Activated T-helper 2 cell treated with anti-CD3 and anti-CD28 coated beads, Interferon-gamma antibody, Interleukin-2, Interleukin-4, amounts not matched to agents 10 μg/mL and 5 μg/mL and 100 μg/mL, durations not matched to agents 14 hours and 24 hours and 36 hours (primary cell): ENCODE measurements at regions not wholly inside any gene's neighbourhood (a gene's known extent, or its start where the extent isn't known, plus 50 kb on each side); places are given as distances from the start of the nearest gene placed in this dataset.
"Not testable (repeated sequence)": the region's sequence is repeated elsewhere in the genome, so short reads cannot be mapped to it uniquely, and the experiment has no call there.

Experiments
- DNase-seq: peaks from one replicate; pipeline ENCODE4 v3.0.0; 2021; ENCODE audit warnings: low spot score
- H3K27ac Mint-ChIP-seq: one replicate; pipeline ENCODE4 v1.8.0; 2021; ENCODE audit warnings: mixed read lengths
- H3K27me3 Mint-ChIP-seq: one replicate; pipeline ENCODE4 v1.8.0; 2021; ENCODE audit warnings: low read depth, mixed read lengths
- H3K36me3 Mint-ChIP-seq: one replicate; pipeline ENCODE4 v1.8.0; 2021; ENCODE audit warnings: low read depth, mixed read lengths
- H3K4me1 Mint-ChIP-seq: one replicate; pipeline ENCODE4 v1.8.0; 2021; ENCODE audit warnings: low read depth, mixed read lengths
- H3K4me3 Mint-ChIP-seq: one replicate; pipeline ENCODE4 v1.8.0; 2021; ENCODE audit warnings: low read depth, mild to moderate bottlenecking, moderate library complexity, mixed read lengths
- H3K9me3 Mint-ChIP-seq: one replicate; pipeline ENCODE4 v1.8.0; 2021; ENCODE audit warnings: mixed read lengths
- intact Hi-C: fragments of 100-400 bp; cut with micrococcal nuclease; formaldehyde crosslinking; loops from one replicate; pipeline ENCODE4 v1.15.1; 2023

DNA sequence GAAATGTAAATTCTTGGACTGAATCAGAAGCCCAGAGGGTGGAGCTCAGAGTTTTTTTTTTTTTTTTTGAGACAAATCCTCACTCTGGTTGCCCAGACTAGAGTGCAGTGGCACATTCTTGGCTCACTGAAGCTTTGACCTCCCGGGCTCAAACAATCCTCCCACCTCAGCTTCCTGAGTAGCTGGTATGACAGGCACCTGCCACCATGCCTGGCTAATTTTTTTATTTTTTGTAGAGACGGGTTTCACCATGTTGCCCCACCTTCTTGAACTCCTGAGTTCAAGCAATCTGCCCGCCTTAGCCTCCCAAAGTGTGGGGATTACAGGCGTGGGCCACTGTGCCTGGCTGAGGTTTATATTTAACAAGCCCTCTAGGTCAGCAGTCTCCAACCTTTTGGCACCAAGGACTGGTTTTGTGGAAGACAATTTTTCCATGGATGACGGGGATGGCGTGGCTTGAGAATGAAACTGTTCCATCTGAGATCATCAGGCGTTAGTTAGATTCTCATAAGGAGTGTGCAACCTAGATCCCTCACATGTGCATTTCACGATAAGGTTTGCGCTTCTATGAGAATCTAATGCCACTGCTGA, 76.7 kb downstream of the FHIP1A start:
- H3K4me3 Mint-ChIP-seq: no peak overlapping the region
- no peaks in the 10 kb centered on the region for H3K4me1 Mint-ChIP-seq

DNA sequence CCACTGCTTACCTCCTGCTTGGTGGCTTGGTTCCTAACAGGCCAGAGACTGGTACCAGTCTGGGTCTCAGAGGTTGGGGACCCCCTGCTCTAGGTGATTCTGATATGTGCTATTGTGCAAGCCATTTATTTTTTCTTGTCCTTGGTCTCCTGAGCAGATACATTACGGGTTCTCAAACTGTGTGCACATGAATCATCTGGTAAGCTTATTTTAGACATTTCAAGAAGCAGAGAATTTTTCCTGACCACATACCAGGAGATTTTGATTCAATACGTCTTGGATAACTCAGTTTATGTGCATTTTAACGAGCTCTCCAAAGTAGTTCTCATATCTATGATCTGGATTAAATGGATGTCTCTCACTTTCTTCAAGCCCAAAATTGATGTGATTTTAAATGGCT, 77.2 kb downstream of the FHIP1A start:
- intact Hi-C loops: no loop called here
- Mint-ChIP-seq H3K4me1 (no peaks in the 10 kb centered on the region), H3K27ac (no peak overlapping the region)

More for the DNA sequence above, 76.7 kb downstream of the FHIP1A start:
- H3K9me3 Mint-ChIP-seq: no peaks in the 10 kb centered on the region
- no peak for DNase-seq
- H3K27ac Mint-ChIP-seq: no peak overlapping the region
- intact Hi-C loops: no loop called here
- no peaks in the 10 kb centered on the region for H3K36me3 Mint-ChIP-seq
- H3K27me3 Mint-ChIP-seq: peaks cover under 1% of the 10 kb centered on the region

GRCh38 chr4:151488968-151489367, 80.0 kb downstream of the FHIP1A start:
- intact Hi-C loops: no loop called here
- DNase-seq: no peak
- no peak overlapping the region for H3K4me3 Mint-ChIP-seq
- H3K9me3 Mint-ChIP-seq: no peaks in the 10 kb centered on the region
- no peaks in the 10 kb centered on the region for H3K4me1 Mint-ChIP-seq
- no peaks in the 10 kb centered on the region for H3K27me3 Mint-ChIP-seq
- H3K36me3 Mint-ChIP-seq: no peaks in the 10 kb centered on the region
- H3K27ac Mint-ChIP-seq: no peak overlapping the region

More for the DNA sequence above, 77.2 kb downstream of the FHIP1A start:
- no peaks in the 10 kb centered on the region for H3K36me3 Mint-ChIP-seq
- H3K27me3 Mint-ChIP-seq: no peaks in the 10 kb centered on the region
- H3K9me3 Mint-ChIP-seq: no peaks in the 10 kb centered on the region
- no peak for DNase-seq
- H3K4me3 Mint-ChIP-seq: no peak overlapping the region

GRCh38 chr4:151489462-151490203, 80.7 kb downstream of the FHIP1A start:
- Mint-ChIP-seq H3K4me1 (no peaks in the 10 kb centered on the region), H3K27ac (no peak overlapping the region), H3K4me3 (no peak overlapping the region), H3K27me3 (no peaks in the 10 kb centered on the region), H3K36me3 (no peaks in the 10 kb centered on the region), H3K9me3 (no peaks in the 10 kb centered on the region)
- intact Hi-C loops: no loop called here
- no peak for DNase-seq

DNA sequence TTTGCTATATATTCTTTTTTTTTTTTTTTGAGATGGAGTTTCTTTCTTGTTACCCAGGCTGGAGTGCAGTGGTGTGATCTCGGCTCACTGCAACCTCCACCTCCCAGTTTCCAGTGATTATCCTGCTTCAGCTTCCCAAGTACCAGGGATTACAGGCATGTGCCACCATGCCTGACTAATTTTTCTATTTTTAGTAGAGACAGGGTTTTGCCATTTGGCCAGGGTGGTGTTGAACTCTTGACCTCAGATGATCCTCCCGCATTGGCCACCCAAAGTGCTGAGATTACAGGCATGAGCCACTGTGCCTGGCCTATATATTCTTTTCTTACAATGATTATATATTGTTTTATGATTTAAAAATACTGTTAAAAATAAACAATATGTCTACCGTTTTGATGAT, 86.6 kb downstream of the FHIP1A start:
- DNase-seq, H3K36me3 Mint-ChIP-seq, H3K4me1 Mint-ChIP-seq, intact Hi-C loops, H3K4me3 Mint-ChIP-seq, H3K27me3 Mint-ChIP-seq, H3K27ac Mint-ChIP-seq, H3K9me3 Mint-ChIP-seq: not testable (repeated sequence)

- intact Hi-C loops, H3K9me3 Mint-ChIP-seq, H3K36me3 Mint-ChIP-seq, H3K27me3 Mint-ChIP-seq, H3K27ac Mint-ChIP-seq, H3K4me1 Mint-ChIP-seq, H3K4me3 Mint-ChIP-seq, DNase-seq: not testable (repeated sequence)
These were observed 102.6 kb downstream of the FHIP1A start for GRCh38 chr4:151511548-151511947.

- no peak overlapping the region for H3K27ac Mint-ChIP-seq
- H3K9me3 Mint-ChIP-seq: no peaks in the 10 kb centered on the region
- intact Hi-C loops: no loop called here
- H3K4me1 Mint-ChIP-seq: no peaks in the 10 kb centered on the region
- no peaks in the 10 kb centered on the region for H3K36me3 Mint-ChIP-seq
- no peak overlapping the region for H3K4me3 Mint-ChIP-seq
- peaks cover 7% of the 10 kb centered on the region for H3K27me3 Mint-ChIP-seq
- DNase-seq: no peak
These were observed 108.9 kb downstream of the FHIP1A start for GRCh38 chr4:151517896-151518295.

DNA sequence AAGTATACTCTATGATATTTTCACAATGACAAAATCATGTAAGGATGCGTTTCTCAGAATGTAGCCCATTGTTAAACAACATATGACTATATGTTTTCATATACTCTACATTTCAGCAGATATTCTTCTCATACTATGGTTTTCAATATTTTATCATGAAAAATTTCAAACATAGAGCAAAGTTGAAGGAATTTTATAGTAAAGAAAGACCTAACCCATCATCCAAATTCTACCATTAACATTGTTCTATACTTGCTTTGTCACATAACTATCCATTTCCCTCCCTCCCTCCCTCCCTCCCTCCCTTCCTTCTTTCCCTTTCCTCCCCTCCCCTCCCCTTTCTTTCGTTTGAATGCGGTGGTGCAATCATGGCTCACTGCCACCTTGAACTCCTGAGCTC, 109.4 kb downstream of the FHIP1A start:
- Mint-ChIP-seq H3K4me1 (no peaks in the 10 kb centered on the region), H3K36me3 (no peaks in the 10 kb centered on the region), H3K4me3 (no peak overlapping the region), H3K27me3 (peaks cover 7% of the 10 kb centered on the region), H3K9me3 (no peaks in the 10 kb centered on the region), H3K27ac (no peak overlapping the region)
- intact Hi-C loops: no loop called here
- DNase-seq: no peak

DNA sequence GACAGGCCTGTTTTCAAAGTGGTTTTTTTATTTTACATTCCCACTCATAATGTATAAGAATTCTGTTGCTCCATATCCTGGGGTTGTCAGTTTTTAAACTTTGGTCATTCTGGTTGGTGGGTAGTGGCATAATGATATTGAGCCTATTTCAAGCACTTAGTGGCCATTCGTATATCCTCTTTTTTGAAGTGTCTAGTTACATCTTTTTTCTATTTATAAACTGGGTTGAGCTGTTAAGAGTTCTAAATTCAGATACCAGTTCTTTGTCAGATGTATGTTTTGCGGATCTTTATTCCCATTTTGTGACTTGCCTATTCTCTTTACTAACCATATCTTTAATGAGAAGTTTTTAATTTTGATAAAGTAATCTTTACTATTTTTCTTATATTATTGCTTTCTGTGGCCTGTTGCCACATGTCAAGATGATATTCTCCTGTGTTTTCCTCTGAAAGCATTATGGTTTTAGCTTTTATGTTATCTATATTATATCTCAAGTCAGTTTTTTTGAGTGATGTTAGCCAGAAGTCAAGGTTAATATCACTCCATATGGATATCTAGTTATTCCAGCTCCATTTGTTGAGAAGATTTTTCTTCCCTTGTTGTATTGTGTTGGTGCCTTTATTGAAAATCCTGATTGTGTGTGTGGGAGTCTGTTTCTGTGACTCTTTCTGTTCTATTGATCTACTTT, 110.9 kb downstream of the FHIP1A start:
- no peak overlapping the region for H3K27ac Mint-ChIP-seq
- no peak for DNase-seq
- intact Hi-C loops: no loop called here
- H3K9me3 Mint-ChIP-seq: no peaks in the 10 kb centered on the region
- peaks cover 7% of the 10 kb centered on the region for H3K27me3 Mint-ChIP-seq
- H3K36me3 Mint-ChIP-seq: no peaks in the 10 kb centered on the region
- no peak overlapping the region for H3K4me3 Mint-ChIP-seq
- no peaks in the 10 kb centered on the region for H3K4me1 Mint-ChIP-seq

DNA sequence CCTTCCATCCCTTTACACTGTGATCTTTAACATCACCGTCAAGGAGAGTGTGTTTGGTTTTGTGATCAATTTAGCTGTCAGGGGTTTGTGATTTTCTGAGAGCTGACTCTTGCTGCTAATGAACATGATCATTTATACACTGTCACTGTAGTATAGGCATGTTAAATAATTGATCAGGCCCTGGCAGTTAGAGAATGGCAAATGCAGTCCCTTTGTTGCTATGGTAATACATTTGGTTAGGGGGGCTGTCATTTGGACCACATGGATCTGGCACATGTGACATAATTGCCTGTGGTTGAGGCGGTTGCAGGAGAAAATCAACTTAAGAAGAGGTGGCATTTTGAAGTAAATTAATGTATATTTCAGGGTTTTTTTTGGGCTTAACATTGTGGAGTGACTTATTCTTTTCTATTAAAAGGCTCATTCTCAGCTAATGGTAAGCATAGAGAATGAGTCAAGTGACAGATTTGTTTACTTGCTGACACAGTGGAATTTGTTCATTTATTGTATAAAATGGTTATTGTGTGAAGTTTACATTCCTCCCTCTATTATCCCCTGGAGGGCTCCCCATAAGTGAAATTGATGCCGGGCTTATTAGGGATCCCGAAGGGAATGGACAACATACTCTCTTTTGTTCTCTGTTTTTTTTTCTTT, 114.0 kb downstream of the FHIP1A start:
- intact Hi-C loops: no loop called here
- H3K36me3 Mint-ChIP-seq: no peaks in the 10 kb centered on the region
- H3K4me1 Mint-ChIP-seq: no peaks in the 10 kb centered on the region
- H3K27ac Mint-ChIP-seq: no peak overlapping the region
- no peak for DNase-seq
- peaks cover 7% of the 10 kb centered on the region for H3K27me3 Mint-ChIP-seq
- no peak overlapping the region for H3K4me3 Mint-ChIP-seq
- H3K9me3 Mint-ChIP-seq: no peaks in the 10 kb centered on the region

GRCh38 chr4:151524610-151525009, 115.6 kb downstream of the FHIP1A start:
- no peak for DNase-seq
- Mint-ChIP-seq H3K9me3 (no peaks in the 10 kb centered on the region), H3K27ac (no peak overlapping the region), H3K4me3 (no peak overlapping the region), H3K36me3 (no peaks in the 10 kb centered on the region), H3K4me1 (no peaks in the 10 kb centered on the region), H3K27me3 (peaks cover 7% of the 10 kb centered on the region)
- intact Hi-C loops: no loop called here

DNA sequence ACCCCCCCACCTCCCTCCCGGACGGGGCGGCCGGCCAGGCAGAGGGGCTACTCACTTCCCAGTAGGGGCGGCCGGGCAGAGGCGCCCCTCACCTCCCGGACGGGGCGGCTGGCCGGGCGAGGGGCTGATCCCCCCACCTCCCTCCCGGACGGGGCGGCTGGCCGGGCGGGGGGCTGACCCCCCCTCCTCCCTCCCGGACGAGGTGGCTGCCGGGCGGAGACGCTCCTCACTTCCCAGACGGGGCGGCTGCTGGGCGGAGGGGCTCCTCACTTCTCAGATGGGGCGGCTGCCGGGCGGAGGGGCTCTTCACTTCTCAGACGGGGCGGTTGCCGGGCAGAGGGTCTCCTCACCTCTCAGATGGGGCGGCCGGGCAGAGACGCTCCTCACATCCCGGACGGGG, 117.5 kb downstream of the FHIP1A start:
- H3K36me3 Mint-ChIP-seq: not testable (repeated sequence)

GRCh38 chr4:151527699-151528098, 118.7 kb downstream of the FHIP1A start:
- no peaks in the 10 kb centered on the region for H3K4me1 Mint-ChIP-seq
- H3K9me3 Mint-ChIP-seq: no peaks in the 10 kb centered on the region
- intact Hi-C loops: no loop called here
- DNase-seq: no peak
- no peak overlapping the region for H3K27ac Mint-ChIP-seq
- no peaks in the 10 kb centered on the region for H3K36me3 Mint-ChIP-seq
- H3K27me3 Mint-ChIP-seq: peaks cover 3% of the 10 kb centered on the region
- H3K4me3 Mint-ChIP-seq: no peak overlapping the region

More for the DNA sequence above, 117.5 kb downstream of the FHIP1A start:
- intact Hi-C loops, H3K27ac Mint-ChIP-seq, H3K9me3 Mint-ChIP-seq, H3K4me3 Mint-ChIP-seq, DNase-seq, H3K27me3 Mint-ChIP-seq, H3K4me1 Mint-ChIP-seq: not testable (repeated sequence)
